Fibroblast of villous mesenchyme (primary cell): ENCODE measurements at regions not wholly inside any gene's neighbourhood (a gene's known extent, or its start where the extent isn't known, plus 50 kb on each side); places are given as distances from the start of the nearest gene placed in this dataset.

Experiments
- DNase-seq: peaks from one replicate; pipeline ENCODE4 v3.0.0-alpha.2; 2010; ENCODE audit warnings: low read depth
- H3K4me3 ChIP-seq: 2 replicates; pipeline ENCODE4 v1.5.1; 2011; ENCODE audit warnings: low read depth, mild to moderate bottlenecking, low read length
- TF ChIP-seq, protein P1 (sequence below): IDR thresholded peaks from 2 replicates; pipeline ENCODE4 v1.5.1; 2012; ENCODE audit warnings: low read depth, mild to moderate bottlenecking, low read length; ENCODE audit not compliant: insufficient read depth

GRCh38 chr3:144556392-144556791, 584.8 kb downstream of the DIPK2A start:
- no peak overlapping the region for H3K4me3 ChIP-seq
- peak; percentile 2 for DNase-seq

GRCh38 chr3:144557515-144557914, 585.9 kb downstream of the DIPK2A start:
- TF ChIP-seq, protein P1, sequence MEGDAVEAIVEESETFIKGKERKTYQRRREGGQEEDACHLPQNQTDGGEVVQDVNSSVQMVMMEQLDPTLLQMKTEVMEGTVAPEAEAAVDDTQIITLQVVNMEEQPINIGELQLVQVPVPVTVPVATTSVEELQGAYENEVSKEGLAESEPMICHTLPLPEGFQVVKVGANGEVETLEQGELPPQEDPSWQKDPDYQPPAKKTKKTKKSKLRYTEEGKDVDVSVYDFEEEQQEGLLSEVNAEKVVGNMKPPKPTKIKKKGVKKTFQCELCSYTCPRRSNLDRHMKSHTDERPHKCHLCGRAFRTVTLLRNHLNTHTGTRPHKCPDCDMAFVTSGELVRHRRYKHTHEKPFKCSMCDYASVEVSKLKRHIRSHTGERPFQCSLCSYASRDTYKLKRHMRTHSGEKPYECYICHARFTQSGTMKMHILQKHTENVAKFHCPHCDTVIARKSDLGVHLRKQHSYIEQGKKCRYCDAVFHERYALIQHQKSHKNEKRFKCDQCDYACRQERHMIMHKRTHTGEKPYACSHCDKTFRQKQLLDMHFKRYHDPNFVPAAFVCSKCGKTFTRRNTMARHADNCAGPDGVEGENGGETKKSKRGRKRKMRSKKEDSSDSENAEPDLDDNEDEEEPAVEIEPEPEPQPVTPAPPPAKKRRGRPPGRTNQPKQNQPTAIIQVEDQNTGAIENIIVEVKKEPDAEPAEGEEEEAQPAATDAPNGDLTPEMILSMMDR: no peak
- H3K4me3 ChIP-seq: no peak overlapping the region
- DNase-seq: no peak

More at GRCh38 chr3:144556392-144556791, 584.8 kb downstream of the DIPK2A start:
- TF ChIP-seq, protein P1: no peak

DNA sequence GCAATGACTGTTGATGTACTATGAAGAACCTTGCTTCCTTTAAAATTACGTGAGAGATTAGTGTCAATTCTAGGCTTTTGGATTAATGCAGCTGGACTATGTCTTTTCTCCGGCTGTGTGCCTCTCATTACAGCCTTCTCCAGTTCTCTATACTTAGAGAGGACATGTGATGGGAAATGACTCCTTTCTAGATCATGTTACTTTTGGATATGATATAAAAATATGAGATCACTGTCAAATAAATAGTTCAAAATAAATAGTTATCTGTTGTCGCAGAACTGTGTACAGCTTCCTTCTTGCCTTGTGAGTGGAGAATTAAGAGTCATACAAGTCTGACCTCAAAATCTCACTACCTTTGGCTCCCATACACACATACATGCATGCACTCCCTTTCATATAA, 592.4 kb downstream of the DIPK2A start:
- TF ChIP-seq, protein P1: no peak
- H3K4me3 ChIP-seq: no peak overlapping the region
- DNase-seq: no peak

- TF ChIP-seq, protein P1: no peak
- DNase-seq: no peak
- no peak overlapping the region for H3K4me3 ChIP-seq
These were observed 594.7 kb downstream of the DIPK2A start for GRCh38 chr3:144566320-144566719.

GRCh38 chr3:144569651-144570050, 598.0 kb downstream of the DIPK2A start:
- TF ChIP-seq, protein P1: no peak
- DNase-seq: no peak
- no peak overlapping the region for H3K4me3 ChIP-seq

GRCh38 chr3:144583871-144584270, 612.2 kb downstream of the DIPK2A start:
- H3K4me3 ChIP-seq: no peak overlapping the region
- no peak for DNase-seq
- TF ChIP-seq, protein P1: no peak

GRCh38 chr3:144585408-144585807, 613.8 kb downstream of the DIPK2A start:
- DNase-seq: no peak
- no peak overlapping the region for H3K4me3 ChIP-seq
- TF ChIP-seq, protein P1: no peak
